HFFc6 (cell line): ENCODE measurements at regions not wholly inside any gene's neighbourhood (a gene's known extent, or its start where the extent isn't known, plus 50 kb on each side); places are given as distances from the start of the nearest gene placed in this dataset.
"Not testable (repeated sequence)": the region's sequence is repeated elsewhere in the genome, so short reads cannot be mapped to it uniquely, and the experiment has no call there.

ENCODE experiments used
- DNase-seq: peaks from one replicate; pipeline ENCODE4 v3.0.0-alpha.2; 2018
- H3K27ac Mint-ChIP-seq: 2 replicates; pipeline ENCODE4 v1.8.0; 2020; ENCODE audit warnings: mild to moderate bottlenecking, mixed read lengths
- H3K27me3 Mint-ChIP-seq: 2 replicates; pipeline ENCODE4 v1.8.0; 2021; ENCODE audit warnings: mild to moderate bottlenecking, moderate library complexity, mixed read lengths; ENCODE audit not compliant: insufficient read depth
- H3K36me3 Mint-ChIP-seq: 2 replicates; pipeline ENCODE4 v1.8.0; 2021; ENCODE audit warnings: low read depth, mixed read lengths
- H3K4me1 Mint-ChIP-seq: 2 replicates; pipeline ENCODE4 v1.8.0; 2020; ENCODE audit warnings: low read depth, mixed read lengths
- H3K4me3 Mint-ChIP-seq: 2 replicates; pipeline ENCODE4 v1.8.0; 2020; ENCODE audit warnings: mild to moderate bottlenecking, moderate library complexity, mixed read lengths
- H3K9me3 Mint-ChIP-seq: 2 replicates; pipeline ENCODE4 v1.8.0; 2020; ENCODE audit warnings: mild to moderate bottlenecking, mixed read lengths
- TF ChIP-seq, protein P1 (sequence below): fragments of 200-600 bp; sonication (generic); IDR thresholded peaks from 2 replicates; pipeline ENCODE4 v1.5.0; 2021; ENCODE audit warnings: antibody characterized with exemption, mild to moderate bottlenecking

DNA sequence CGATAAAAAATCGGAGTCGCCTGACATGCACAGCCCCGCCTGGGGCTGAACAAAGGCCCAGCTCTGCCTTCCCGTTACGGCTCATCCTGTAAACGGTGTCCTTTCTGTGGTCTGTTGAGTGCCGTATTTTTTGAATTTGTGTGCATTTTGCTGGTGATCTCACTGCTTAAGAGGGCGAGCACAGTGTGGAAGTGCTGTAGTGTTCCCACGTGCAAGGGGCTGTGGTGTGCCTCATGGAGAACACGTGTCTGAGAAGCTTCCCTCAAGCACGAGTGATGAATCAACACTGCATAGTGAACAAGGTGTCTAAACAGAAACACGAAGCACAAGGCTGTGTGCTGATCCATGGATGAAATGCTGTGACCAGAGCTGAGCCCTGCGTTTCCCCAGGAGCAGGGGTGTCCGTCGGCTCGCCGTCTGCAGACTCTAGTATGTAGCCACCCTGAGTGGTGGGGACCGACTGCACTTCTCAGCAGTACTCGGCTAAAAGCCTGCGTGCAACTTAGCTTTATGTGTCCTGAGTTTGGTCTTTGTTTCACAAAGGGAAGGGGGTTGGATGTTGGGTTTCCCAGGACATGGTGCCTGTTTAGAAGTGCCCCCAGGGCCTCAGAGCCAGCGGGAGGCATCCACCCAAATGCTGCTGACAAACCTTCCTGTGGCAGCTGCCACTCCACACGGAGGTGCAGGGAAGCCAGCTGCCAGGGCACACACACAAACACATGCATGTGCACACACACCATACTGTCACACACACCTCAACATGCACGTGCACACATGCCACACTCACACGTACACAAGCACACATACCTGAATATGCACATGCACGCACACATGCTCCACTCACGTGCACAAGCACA is 77.2 kb upstream of the IRX4 start:
- 0 out of 2 replicates have a peak, but pooled peaks cover 4% of the 10 kb centered on the region for H3K36me3 Mint-ChIP-seq
- TF ChIP-seq, protein P1, sequence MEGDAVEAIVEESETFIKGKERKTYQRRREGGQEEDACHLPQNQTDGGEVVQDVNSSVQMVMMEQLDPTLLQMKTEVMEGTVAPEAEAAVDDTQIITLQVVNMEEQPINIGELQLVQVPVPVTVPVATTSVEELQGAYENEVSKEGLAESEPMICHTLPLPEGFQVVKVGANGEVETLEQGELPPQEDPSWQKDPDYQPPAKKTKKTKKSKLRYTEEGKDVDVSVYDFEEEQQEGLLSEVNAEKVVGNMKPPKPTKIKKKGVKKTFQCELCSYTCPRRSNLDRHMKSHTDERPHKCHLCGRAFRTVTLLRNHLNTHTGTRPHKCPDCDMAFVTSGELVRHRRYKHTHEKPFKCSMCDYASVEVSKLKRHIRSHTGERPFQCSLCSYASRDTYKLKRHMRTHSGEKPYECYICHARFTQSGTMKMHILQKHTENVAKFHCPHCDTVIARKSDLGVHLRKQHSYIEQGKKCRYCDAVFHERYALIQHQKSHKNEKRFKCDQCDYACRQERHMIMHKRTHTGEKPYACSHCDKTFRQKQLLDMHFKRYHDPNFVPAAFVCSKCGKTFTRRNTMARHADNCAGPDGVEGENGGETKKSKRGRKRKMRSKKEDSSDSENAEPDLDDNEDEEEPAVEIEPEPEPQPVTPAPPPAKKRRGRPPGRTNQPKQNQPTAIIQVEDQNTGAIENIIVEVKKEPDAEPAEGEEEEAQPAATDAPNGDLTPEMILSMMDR: no peak
- no peak for DNase-seq
- H3K4me1 Mint-ChIP-seq: no peaks in the 10 kb centered on the region
- H3K27me3 Mint-ChIP-seq: peaks cover 2% of the 10 kb centered on the region
- no peak overlapping the region for H3K27ac Mint-ChIP-seq
- peaks cover 9% of the 10 kb centered on the region; the same call in 1 of the 2 replicates for H3K9me3 Mint-ChIP-seq
- no peak overlapping the region for H3K4me3 Mint-ChIP-seq

DNA sequence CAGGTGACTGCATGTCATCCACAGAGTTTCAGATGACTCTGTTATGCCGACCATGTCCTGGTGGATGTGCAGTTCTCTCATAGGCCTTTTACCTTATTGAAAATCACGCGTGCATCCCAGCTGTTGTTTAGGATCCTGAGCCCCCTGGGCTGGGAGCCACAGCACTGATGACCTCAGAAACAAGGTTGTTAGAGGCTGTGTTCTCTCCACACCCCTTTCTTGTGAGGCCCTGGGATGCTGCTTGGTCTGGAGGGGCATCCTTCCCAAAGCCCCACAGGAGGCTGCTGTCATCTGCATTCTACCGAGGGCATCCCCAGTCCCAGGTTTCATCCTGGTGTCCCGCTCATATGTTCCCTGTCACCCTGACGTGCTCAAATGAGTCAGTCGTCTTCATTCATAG is 76.5 kb upstream of the IRX4 start:
- no peaks in the 10 kb centered on the region for H3K4me1 Mint-ChIP-seq
- DNase-seq: no peak
- H3K27ac Mint-ChIP-seq: no peak overlapping the region
- no peak overlapping the region for H3K4me3 Mint-ChIP-seq
- 0 out of 2 replicates have a peak, but pooled peaks cover 4% of the 10 kb centered on the region for H3K36me3 Mint-ChIP-seq
- peaks cover 2% of the 10 kb centered on the region for H3K27me3 Mint-ChIP-seq
- TF ChIP-seq, protein P1: no peak
- peaks cover 9% of the 10 kb centered on the region; the same call in 1 of the 2 replicates for H3K9me3 Mint-ChIP-seq

DNA sequence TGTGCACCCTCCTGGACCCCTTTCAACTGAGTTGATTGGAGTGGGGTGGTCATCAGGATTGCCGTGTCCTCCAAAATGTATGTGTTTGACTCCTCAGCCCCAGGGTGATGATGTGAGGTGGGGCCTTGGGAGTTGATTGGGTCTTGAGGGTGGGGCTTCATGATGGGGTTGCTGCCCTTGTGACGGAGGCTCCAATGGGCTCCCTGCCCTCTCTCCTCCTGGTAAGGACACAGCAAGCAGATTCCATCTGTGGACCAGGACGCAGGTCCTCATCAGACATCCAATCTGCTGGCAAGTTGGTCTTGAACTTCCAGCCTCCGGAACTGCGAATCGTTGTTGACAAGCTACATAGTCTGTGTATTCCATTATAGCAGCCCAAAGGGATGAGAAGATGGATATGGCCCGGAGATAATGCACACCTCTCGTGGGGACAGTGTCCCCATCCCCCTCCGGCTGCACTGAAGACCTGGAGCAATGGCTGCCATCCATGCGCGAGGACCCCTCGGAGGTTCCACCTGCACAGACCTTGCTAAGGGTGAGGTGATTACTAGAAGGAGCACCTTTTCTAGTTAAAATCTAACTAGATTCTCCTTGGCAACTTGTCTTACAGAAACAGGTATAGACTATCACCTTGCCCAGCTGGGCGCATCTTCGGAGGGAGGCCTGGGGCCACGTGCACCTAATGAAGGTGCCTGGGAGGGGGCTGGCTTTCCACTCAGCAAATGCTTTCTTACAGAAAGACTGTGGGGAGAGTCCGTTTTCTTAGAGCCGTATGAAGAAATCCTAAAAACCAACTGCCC is 75.7 kb upstream of the IRX4 start:
- Mint-ChIP-seq H3K4me1 (no peaks in the 10 kb centered on the region), H3K36me3 (0 out of 2 replicates have a peak, but pooled peaks cover 4% of the 10 kb centered on the region), H3K9me3 (peaks cover 9% of the 10 kb centered on the region; the same call in 1 of the 2 replicates), H3K27ac (no peak overlapping the region), H3K4me3 (no peak overlapping the region), H3K27me3 (peaks cover 2% of the 10 kb centered on the region)
- TF ChIP-seq, protein P1: no peak
- no peak for DNase-seq

DNA sequence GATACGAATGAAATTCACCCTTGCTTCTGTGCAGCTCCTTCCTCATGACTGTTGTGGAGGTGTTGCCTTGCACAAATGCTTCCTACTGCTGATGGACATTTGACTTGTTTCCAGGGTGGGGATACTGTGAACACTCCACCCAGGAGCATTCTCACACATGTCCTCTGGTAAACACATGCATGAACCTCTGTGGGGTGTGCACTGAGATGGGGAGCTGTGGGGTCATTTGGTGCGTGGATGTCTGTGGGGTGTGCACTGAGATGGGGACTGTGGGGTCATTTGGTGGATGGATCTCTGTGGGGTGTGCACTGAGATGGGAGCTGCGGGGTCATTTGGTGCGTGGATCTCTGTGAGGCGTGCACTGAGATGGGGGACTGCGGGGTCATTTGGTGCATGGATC is 72.9 kb upstream of the IRX4 start:
- TF ChIP-seq, protein P1: no peak
- peaks cover 25% of the 10 kb centered on the region for H3K9me3 Mint-ChIP-seq

DNA sequence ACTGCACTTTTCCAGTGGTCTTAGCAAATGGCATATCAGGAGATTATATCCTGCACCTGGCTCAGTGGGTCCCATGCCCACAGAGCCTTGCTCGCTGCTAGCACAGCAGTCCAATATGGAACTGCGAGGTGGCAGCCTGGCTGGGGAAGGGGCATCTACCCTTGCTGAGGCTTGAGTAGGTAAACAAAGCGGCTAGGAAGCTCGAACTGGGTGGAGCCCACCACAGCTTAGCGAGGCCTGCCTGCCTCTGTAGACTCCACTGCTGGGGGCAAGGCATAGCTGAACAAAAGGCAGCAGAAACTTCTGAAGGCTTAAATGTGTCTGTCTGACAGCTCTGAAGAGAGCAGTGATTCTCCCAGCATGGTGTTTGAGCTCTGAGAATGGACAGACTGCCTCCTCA is 71.0 kb upstream of the IRX4 start:
- not testable (repeated sequence) for H3K4me3 Mint-ChIP-seq, DNase-seq, H3K27me3 Mint-ChIP-seq, H3K4me1 Mint-ChIP-seq, H3K27ac Mint-ChIP-seq
- Mint-ChIP-seq H3K9me3 (peaks cover 35% of the 10 kb centered on the region), H3K36me3 (peaks cover 11% of the 10 kb centered on the region)

More for the DNA sequence above, 72.9 kb upstream of the IRX4 start:
- Mint-ChIP-seq H3K4me1 (no peaks in the 10 kb centered on the region), H3K27me3 (no peaks in the 10 kb centered on the region; the same call in 1 of the 2 replicates), H3K4me3 (no peak overlapping the region), H3K36me3 (peaks cover 10% of the 10 kb centered on the region), H3K27ac (no peak overlapping the region)
- no peak for DNase-seq
